Suprapubic skin (tissue), 4 donors: ENCODE measurements at regions not wholly inside any gene's neighbourhood (a gene's known extent, or its start where the extent isn't known, plus 50 kb on each side); places are given as distances from the start of the nearest gene placed in this dataset.
"Not testable (repeated sequence)": the region's sequence is repeated elsewhere in the genome, so short reads cannot be mapped to it uniquely, and the experiment has no call there.

Source experiments
- DNase-seq, 2 donors: peaks; one replicate each; pipeline ENCODE4 v3.0.0-alpha.2; 2019; ENCODE audit warnings: low spot score in 2 of 2
- H3K27ac ChIP-seq: fragments of 200-600 bp; sonication (generic); one replicate; pipeline ENCODE4 v1.5.1; 2019
- H3K27me3 ChIP-seq: fragments of 200-600 bp; sonication (generic); one replicate; pipeline ENCODE4 v1.5.1; 2019
- H3K36me3 ChIP-seq: fragments of 200-600 bp; sonication (generic); one replicate; pipeline ENCODE4 v1.5.1; 2019
- H3K4me1 ChIP-seq: fragments of 200-600 bp; sonication (generic); one replicate; pipeline ENCODE4 v1.5.1; 2019
- H3K4me3 ChIP-seq: fragments of 200-600 bp; sonication (generic); one replicate; pipeline ENCODE4 v1.5.1; 2019; ENCODE audit warnings: mild to moderate bottlenecking
- H3K9me3 ChIP-seq: fragments of 200-600 bp; sonication (generic); one replicate; pipeline ENCODE4 v1.5.1; 2019
- CTCF ChIP-seq, 2 donors: fragments of 200-600 bp in 1 of 2; fragments of 450-650 bp in 1 of 2; sonication (generic) in 1 of 2; IDR thresholded peaks; one replicate each; pipeline ENCODE4 v1.5.1; 2016 to 2019; ENCODE audit warnings: antibody characterized with exemption in 2 of 2, mild to moderate bottlenecking in 1 of 2, moderate library complexity in 1 of 2
- EP300 ChIP-seq: sonication (generic); formaldehyde crosslinking; IDR thresholded peaks from one replicate; pipeline ENCODE4 v1.6.1; 2017; ENCODE audit warnings: antibody characterized with exemption
- POLR2A ChIP-seq, 2 donors: fragments of 450-650 bp; IDR thresholded peaks; one replicate each; pipeline ENCODE4 v1.6.1; 2017; ENCODE audit warnings: antibody characterized with exemption in 2 of 2, mild to moderate bottlenecking in 2 of 2, moderate library complexity in 2 of 2
- POLR2AphosphoS5 ChIP-seq, 3 donors: sonication (generic); formaldehyde crosslinking; IDR thresholded peaks; one replicate each; pipeline ENCODE4 v1.6.1; 2017; ENCODE audit warnings: antibody characterized with exemption in 3 of 3
- WGBS: methylation state at CpG from one replicate; pipeline ENCODE4 v1.1.5; 2018; 5-methylcytosine and 5-hydroxymethylcytosine counted together

DNA sequence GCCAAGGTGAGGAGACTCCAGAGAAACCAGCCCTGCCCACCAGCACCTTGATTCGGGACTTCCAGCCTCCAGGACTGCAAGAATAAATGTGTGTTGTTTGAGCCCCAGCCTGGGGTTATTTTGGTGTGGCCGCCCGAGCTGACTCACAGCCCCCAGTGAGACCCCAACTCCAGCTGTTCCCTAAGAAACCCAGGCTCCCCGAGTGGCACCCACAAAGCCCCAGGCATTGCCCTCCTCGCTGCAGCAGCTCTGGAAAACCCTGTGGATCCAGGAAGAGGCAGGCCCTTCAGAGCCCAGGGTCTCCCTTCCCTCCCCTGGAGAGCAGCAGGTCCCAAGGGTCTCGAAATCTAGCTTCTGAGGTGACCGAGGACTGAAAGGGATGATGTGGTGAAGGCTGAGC is 69.2 kb upstream of the PPP1R26 start:
- 68% methylated on average over 6 of the region's 7 CpGs for WGBS
- Histone ChIP-seq H3K27ac (no peak overlapping the region), H3K36me3 (no peaks in the 10 kb centered on the region), H3K9me3 (no peaks in the 10 kb centered on the region), H3K27me3 (peaks cover 23% of the 10 kb centered on the region), H3K4me1 (peaks cover 5% of the 10 kb centered on the region), H3K4me3 (no peak overlapping the region)
- TF ChIP-seq CTCF (IDR thresholded peaks at IDR 0.05) (no peak), EP300 (no peak), POLR2AphosphoS5 (IDR thresholded peaks at IDR 0.05) (no peak), POLR2A (IDR thresholded peaks at IDR 0.05) (no peak)
- DNase-seq: no peak

- no peaks in the 10 kb centered on the region for H3K36me3 ChIP-seq
- no peak for DNase-seq
- TF ChIP-seq CTCF (IDR thresholded peaks at IDR 0.05) (no peak), POLR2AphosphoS5 (IDR thresholded peaks at IDR 0.05) (no peak), POLR2A (IDR thresholded peaks at IDR 0.05) (no peak), EP300 (no peak)
- H3K4me1 ChIP-seq: peaks cover 5% of the 10 kb centered on the region
- no peak overlapping the region for H3K4me3 ChIP-seq
- WGBS: 78% methylated on average over 15 of the region's 20 CpGs
- no peaks in the 10 kb centered on the region for H3K9me3 ChIP-seq
- no peak overlapping the region for H3K27ac ChIP-seq
- H3K27me3 ChIP-seq: peaks cover 23% of the 10 kb centered on the region
Observed at GRCh38 chr9:135410831-135411473, 68.6 kb upstream of the PPP1R26 start.

DNA sequence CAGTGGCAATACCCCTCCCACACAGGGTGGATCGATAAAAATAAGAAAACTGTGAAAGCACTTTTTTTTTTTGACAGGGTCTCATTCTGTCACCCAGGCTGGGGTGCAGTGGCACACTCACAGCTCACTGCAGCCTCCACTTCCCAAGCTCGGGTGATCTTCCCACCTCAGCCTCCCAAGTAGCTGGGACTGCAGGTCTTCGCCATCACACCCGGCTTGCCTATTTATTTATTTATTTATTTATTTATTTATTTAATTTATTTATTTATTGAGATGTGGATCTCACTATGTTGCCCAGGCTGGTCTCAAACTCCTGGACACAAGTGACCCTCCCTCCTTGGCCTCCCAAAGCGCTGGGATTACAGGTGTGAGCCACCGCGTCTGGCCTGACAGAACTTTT is 68.0 kb upstream of the PPP1R26 start:
- H3K27ac ChIP-seq, H3K4me3 ChIP-seq, DNase-seq, H3K36me3 ChIP-seq, H3K9me3 ChIP-seq, H3K4me1 ChIP-seq: not testable (repeated sequence)
- 91% methylated on average over 7 of the region's 7 CpGs for WGBS
- H3K27me3 ChIP-seq: peaks cover 23% of the 10 kb centered on the region

DNA sequence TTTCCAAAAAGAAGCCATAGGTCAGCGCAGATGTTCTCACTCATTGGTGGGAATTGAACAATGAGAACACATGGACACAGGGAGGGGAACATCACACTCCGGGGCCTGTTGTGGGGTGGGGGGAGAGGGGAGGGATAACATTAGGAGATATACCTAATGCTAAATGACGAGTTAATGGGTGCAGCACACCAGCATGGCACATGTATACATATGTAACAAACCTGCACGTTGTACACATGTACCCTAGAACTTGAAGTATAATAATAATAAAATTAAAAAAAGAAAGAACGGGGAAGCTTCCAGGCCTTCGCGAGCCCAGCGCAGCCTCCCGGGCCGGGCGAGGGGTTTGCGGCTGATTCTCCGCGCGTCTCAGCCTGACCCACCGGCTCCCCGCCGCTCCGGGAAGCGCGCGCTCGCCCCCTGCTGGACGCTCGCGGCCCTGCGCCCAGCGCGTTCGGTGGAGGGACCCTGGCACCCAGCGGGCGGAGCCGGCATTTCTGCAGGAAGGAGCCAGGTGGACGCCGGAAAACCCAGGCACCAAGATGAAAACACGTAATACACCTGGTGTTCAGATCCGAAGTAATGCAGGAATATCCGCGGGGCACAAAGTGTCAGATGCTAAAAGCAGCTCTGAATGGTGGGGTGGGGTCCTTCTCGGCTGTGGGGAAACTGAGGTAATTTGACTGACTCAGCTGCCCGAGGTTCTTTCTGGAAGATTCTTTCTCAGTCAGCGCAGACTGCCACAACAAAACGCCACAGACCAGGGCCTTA is 67.1 kb upstream of the PPP1R26 start:
- H3K36me3 ChIP-seq, H3K4me3 ChIP-seq, H3K9me3 ChIP-seq, H3K27ac ChIP-seq, DNase-seq, H3K4me1 ChIP-seq: not testable (repeated sequence)
- peaks cover 23% of the 10 kb centered on the region for H3K27me3 ChIP-seq
- 11% methylated on average over 43 of the region's 43 CpGs for WGBS
- TF ChIP-seq CTCF (IDR thresholded peaks at IDR 0.05): peak; percentile 98 to 100

- WGBS: 70% methylated on average over 2 of the region's 12 CpGs
- H3K27ac ChIP-seq: no peak overlapping the region
- no peak for TF ChIP-seq CTCF (IDR thresholded peaks at IDR 0.05)
- TF ChIP-seq EP300: no peak
- no peak for TF ChIP-seq POLR2AphosphoS5 (IDR thresholded peaks at IDR 0.05)
- DNase-seq: no peak
- no peaks in the 10 kb centered on the region for H3K36me3 ChIP-seq
- H3K4me1 ChIP-seq: peaks cover 5% of the 10 kb centered on the region
- H3K9me3 ChIP-seq: no peaks in the 10 kb centered on the region
- H3K27me3 ChIP-seq: peaks cover 24% of the 10 kb centered on the region
- no peak overlapping the region for H3K4me3 ChIP-seq
Observed at GRCh38 chr9:135413086-135413375, 66.6 kb upstream of the PPP1R26 start.

GRCh38 chr9:135413461-135413860 is 66.1 kb upstream of the PPP1R26 start:
- Histone ChIP-seq H3K9me3 (no peaks in the 10 kb centered on the region), H3K27me3 (peaks cover 29% of the 10 kb centered on the region), H3K27ac (no peak overlapping the region), H3K36me3 (no peaks in the 10 kb centered on the region), H3K4me3 (no peak overlapping the region), H3K4me1 (peaks cover 5% of the 10 kb centered on the region)
- DNase-seq: peak in 1 of 2 donors; percentile 51
- WGBS: 90% methylated on average over 17 of the region's 18 CpGs
- TF ChIP-seq CTCF (IDR thresholded peaks at IDR 0.05): no peak
- TF ChIP-seq POLR2A (IDR thresholded peaks at IDR 0.05): no peak
